ENCODE measurements at regions not wholly inside any gene's neighbourhood (a gene's known extent, or its start where the extent isn't known, plus 50 kb on each side); places are given as distances from the start of the nearest gene placed in this dataset.

DNA sequence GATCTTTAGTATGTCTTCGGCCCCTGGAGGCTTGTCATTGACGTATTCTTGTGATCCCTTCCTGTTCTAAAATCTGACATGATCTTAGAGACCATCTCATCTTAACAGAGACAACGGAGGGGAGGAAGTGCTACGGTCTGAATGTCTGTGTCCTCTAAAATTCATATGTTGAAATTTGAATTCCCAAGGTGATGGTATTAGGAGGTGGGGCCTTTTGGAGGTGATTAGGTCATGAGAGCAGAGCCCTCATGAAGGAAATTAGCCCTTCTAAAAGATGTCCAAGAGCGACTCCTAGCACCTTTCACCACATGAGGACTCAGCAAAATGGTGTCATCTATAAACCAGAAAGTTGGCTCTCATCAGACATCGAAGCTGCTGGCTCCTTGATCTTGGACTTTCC lies 233.2 kb upstream of the CMC1 start:
- peaks cover 1% of the 10 kb centered on the region for H3K36me3 Mint-ChIP-seq (ENCODE audit: low read depth)
- no peaks in the 10 kb centered on the region for H3K27me3 Mint-ChIP-seq
- TF ChIP-seq CTCF (IDR thresholded peaks at IDR 0.05): no peak
- H3K27ac Mint-ChIP-seq: no peak overlapping the region
- no peak for DNase-seq
- ATAC-seq: no peak
- H3K4me1 Mint-ChIP-seq (ENCODE audit: low read depth): no peaks in the 10 kb centered on the region
- intact Hi-C loops (cut with micrococcal nuclease): no loop called here
- ChIA-PET POLR2A (no interaction called here), CTCF (interaction anchor here (0.8 kb wide), 1 partner anchor 275 kb away, joined by 3 read pairs; no protein-coding TSS in a partner anchor)
- H3K9me3 Mint-ChIP-seq: peaks cover 2% of the 10 kb centered on the region
- H3K4me3 Mint-ChIP-seq: no peak overlapping the region

DNA sequence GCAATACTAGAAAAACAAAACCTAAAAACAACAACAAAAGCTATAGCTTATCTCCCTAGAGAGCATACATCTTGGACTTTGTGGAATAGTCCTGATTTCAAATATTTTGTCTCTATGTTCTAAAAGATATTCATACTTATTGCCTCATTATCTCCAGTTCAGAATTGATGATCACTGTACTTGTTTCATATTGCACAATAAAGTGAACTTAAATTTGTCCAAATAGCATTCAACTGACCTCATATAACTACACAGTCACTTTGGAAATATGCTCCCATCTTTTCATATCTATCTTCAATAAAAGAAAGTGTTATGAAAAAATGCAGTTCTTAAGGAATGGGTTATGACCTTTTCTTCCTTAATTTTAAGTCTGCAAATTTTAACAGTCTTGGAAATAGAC lies 228.6 kb upstream of the CMC1 start:
- H3K36me3 Mint-ChIP-seq (ENCODE audit: low read depth): no peaks in the 10 kb centered on the region
- no peak for DNase-seq
- POLR2A ChIA-PET: no interaction called here
- H3K4me3 Mint-ChIP-seq: no peak overlapping the region
- no peaks in the 10 kb centered on the region for H3K27me3 Mint-ChIP-seq
- H3K9me3 Mint-ChIP-seq: no peaks in the 10 kb centered on the region
- H3K4me1 Mint-ChIP-seq (ENCODE audit: low read depth): peaks cover 10% of the 10 kb centered on the region
- TF ChIP-seq CTCF (IDR thresholded peaks at IDR 0.05): no peak
- CTCF ChIA-PET: interaction anchor here (1.0 to 1.1 kb wide), 3 partner anchors 14 to 301 kb away, joined by 3 to 5 read pairs (median 4); no protein-coding TSS in a partner anchor
- H3K27ac Mint-ChIP-seq: no peak overlapping the region
- intact Hi-C loops (cut with micrococcal nuclease): no loop called here
- no peak for ATAC-seq

GRCh38 chr3:28013864-28014473 lies 227.4 kb upstream of the CMC1 start:
- H3K4me1 Mint-ChIP-seq (ENCODE audit: low read depth): peaks cover 10% of the 10 kb centered on the region
- peak; percentile 49 for ATAC-seq
- no peak overlapping the region for H3K4me3 Mint-ChIP-seq

GRCh38 chr3:28018925-28019718 lies 222.3 kb upstream of the CMC1 start:
- ATAC-seq (no peak), DNase-seq (no peak)
- Mint-ChIP-seq H3K36me3 (ENCODE audit: low read depth) (peaks cover 6% of the 10 kb centered on the region), H3K9me3 (peaks cover 6% of the 10 kb centered on the region), H3K27me3 (no peaks in the 10 kb centered on the region), H3K4me3 (no peak overlapping the region), H3K4me1 (ENCODE audit: low read depth) (peaks cover 12% of the 10 kb centered on the region), H3K27ac (no peak overlapping the region)
- CTCF ChIA-PET: interaction anchor here (1.1 to 1.3 kb wide), 2 partner anchors 9 to 19 kb away, joined by 3 to 4 read pairs; no protein-coding TSS in a partner anchor
- intact Hi-C loops (cut with micrococcal nuclease): no loop called here
- TF ChIP-seq CTCF (IDR thresholded peaks at IDR 0.05): no peak
- POLR2A ChIA-PET: interaction anchor here (1.4 kb wide), 1 partner anchor 34 kb away, joined by 3 read pairs; no protein-coding TSS in a partner anchor

More at GRCh38 chr3:28013864-28014473, 227.4 kb upstream of the CMC1 start:
- ChIA-PET POLR2A (no interaction called here), CTCF (interaction anchor here (1.1 kb wide), 2 partner anchors 282 to 302 kb away, joined by 4 to 5 read pairs; no protein-coding TSS in a partner anchor)
- intact Hi-C loops (cut with micrococcal nuclease): no loop called here
- no peaks in the 10 kb centered on the region for H3K36me3 Mint-ChIP-seq (ENCODE audit: low read depth)
- no peaks in the 10 kb centered on the region for H3K27me3 Mint-ChIP-seq
- no peak overlapping the region for H3K27ac Mint-ChIP-seq
- no peak for DNase-seq
- H3K9me3 Mint-ChIP-seq: no peaks in the 10 kb centered on the region
- TF ChIP-seq CTCF (IDR thresholded peaks at IDR 0.05): no peak

DNA sequence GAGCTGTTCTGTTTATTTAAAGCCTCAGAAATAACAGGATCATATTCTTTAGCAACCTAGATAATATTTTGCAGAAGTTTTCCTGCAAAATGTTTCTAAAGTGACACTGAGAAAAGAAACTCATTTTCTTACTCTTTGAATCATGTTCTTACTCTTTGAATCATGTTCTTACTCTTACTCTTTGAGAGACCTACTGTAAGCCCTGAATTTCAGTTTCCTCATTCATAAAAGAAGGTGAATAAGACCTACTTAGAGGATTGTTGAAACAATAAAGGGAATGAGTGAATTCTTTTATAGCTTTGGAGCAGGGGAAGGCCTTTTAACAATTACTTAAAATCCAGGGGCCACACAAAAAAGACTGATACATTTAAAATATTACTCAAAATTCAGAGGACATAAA lies 221.7 kb upstream of the CMC1 start:
- DNase-seq: no peak
- Mint-ChIP-seq H3K4me1 (ENCODE audit: low read depth) (peaks cover 11% of the 10 kb centered on the region), H3K36me3 (ENCODE audit: low read depth) (peaks cover 6% of the 10 kb centered on the region), H3K27ac (no peak overlapping the region), H3K4me3 (no peak overlapping the region), H3K27me3 (no peaks in the 10 kb centered on the region), H3K9me3 (peaks cover 8% of the 10 kb centered on the region)
- ChIA-PET POLR2A (no interaction called here), CTCF (interaction anchor here (1.1 kb wide), 1 partner anchor 9 kb away, joined by 4 read pairs; no protein-coding TSS in a partner anchor)
- no peak for TF ChIP-seq CTCF (IDR thresholded peaks at IDR 0.05)
- ATAC-seq: peak; percentile 27
- intact Hi-C loops (cut with micrococcal nuclease): no loop called here
